ENCODE measurements at regions not wholly inside any gene's neighbourhood (a gene's known extent, or its start where the extent isn't known, plus 50 kb on each side); places are given as distances from the start of the nearest gene placed in this dataset.

- no peak for TF ChIP-seq EZH2 (IDR thresholded peaks at IDR 0.05; ENCODE audit: insufficient read depth, poor library complexity, severe bottlenecking)
- no peak for TF ChIP-seq EZH2phosphoT487 (IDR thresholded peaks at IDR 0.05; ENCODE audit: insufficient read depth, low read depth)
Observed at GRCh38 chr2:109679626-109680025, 65.5 kb downstream of the SOWAHC start.
